ENCODE measurements at regions not wholly inside any gene's neighbourhood (a gene's known extent, or its start where the extent isn't known, plus 50 kb on each side); places are given as distances from the start of the nearest gene placed in this dataset.

DNA sequence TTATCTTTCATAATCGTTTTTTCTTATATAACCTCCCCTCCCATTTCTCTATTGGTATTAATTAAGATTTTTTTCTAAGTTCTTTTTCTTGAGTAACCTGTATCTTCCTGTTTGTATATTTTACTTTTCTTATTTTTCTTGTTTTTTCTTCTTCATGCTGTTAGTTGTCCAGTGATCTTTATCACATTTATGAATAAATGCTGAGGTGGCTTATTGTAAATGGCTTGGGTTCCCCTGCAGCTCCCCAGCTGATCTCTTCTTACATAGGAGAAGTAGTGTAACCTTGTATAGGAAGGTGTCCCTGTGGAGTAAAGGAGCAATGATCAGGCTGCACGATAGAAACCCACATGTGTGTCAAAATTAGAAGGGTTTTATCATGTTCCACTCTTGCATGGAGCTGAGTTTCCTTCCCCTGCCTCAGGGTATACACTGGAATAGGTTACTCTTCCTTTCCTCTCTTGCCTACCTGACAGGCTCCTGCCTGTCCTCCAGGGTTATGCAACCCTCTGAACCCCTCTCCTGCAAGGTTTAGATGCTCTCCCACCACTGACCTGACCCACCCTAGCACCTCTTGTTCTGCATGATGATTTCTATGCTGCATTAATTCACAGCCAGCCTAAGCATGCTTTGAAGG, 334.8 kb upstream of the RGS6 start:
- DNase-seq (ENCODE audit: low spot score in 2 of 2) = no peak
- no peak overlapping the region for H3K4me3 ChIP-seq (ENCODE audit: low read depth, poor library complexity, severe bottlenecking)
- TF ChIP-seq, protein P1, sequence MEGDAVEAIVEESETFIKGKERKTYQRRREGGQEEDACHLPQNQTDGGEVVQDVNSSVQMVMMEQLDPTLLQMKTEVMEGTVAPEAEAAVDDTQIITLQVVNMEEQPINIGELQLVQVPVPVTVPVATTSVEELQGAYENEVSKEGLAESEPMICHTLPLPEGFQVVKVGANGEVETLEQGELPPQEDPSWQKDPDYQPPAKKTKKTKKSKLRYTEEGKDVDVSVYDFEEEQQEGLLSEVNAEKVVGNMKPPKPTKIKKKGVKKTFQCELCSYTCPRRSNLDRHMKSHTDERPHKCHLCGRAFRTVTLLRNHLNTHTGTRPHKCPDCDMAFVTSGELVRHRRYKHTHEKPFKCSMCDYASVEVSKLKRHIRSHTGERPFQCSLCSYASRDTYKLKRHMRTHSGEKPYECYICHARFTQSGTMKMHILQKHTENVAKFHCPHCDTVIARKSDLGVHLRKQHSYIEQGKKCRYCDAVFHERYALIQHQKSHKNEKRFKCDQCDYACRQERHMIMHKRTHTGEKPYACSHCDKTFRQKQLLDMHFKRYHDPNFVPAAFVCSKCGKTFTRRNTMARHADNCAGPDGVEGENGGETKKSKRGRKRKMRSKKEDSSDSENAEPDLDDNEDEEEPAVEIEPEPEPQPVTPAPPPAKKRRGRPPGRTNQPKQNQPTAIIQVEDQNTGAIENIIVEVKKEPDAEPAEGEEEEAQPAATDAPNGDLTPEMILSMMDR (IDR thresholded peaks at IDR 0.05) = no peak
- no peak for TF ChIP-seq POLR2A (IDR thresholded peaks at IDR 0.05)
- intact Hi-C loops (cut with DNase I; ENCODE audit: low total_unique reads) = no loop called here
- WGBS, 2 donors = 54 to 72% methylated on average over 2 of the region's 2 CpGs

DNA sequence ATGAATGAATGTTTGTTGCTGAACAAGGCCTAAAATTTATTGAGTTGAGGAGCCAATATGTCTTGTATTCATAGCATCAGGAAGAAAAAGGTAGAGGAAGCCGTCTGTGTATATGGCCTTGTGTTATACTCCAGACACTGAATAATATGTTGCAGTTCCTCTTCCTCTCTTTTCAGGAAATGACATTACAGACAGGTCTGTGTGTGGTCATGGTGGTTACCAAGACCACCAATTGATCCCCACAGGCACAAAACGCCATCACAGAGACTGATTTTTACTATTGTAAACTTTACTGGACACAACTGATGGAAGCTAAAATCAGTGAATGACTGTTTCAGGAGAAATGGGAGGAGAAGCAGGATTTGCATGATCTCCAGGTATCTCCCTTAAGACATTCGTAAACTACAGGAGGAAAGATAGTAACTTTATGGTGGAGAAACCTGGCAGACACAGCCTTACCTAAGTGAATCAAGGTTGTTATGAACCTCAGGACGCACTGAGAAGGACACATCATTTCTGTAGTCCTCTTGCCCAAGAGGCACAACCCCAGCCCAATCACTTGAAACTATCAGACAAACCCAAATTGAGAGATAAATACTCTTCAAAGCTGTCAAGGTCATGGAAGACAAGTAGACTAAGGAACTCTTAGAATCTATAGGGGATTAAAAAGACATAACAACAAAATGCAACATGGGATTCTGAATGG, 334.1 kb upstream of the RGS6 start:
- intact Hi-C loops (cut with DNase I; ENCODE audit: low total_unique reads) = no loop called here
- WGBS, 2 donors = 75 to 83% methylated on average over 4 of the region's 4 CpGs
- TF ChIP-seq, protein P1 (IDR thresholded peaks at IDR 0.05) = no peak
- TF ChIP-seq POLR2A (IDR thresholded peaks at IDR 0.05) = no peak
- DNase-seq (ENCODE audit: low spot score in 2 of 2) = no peak
- H3K4me3 ChIP-seq (ENCODE audit: low read depth, poor library complexity, severe bottlenecking) = no peak overlapping the region

DNA sequence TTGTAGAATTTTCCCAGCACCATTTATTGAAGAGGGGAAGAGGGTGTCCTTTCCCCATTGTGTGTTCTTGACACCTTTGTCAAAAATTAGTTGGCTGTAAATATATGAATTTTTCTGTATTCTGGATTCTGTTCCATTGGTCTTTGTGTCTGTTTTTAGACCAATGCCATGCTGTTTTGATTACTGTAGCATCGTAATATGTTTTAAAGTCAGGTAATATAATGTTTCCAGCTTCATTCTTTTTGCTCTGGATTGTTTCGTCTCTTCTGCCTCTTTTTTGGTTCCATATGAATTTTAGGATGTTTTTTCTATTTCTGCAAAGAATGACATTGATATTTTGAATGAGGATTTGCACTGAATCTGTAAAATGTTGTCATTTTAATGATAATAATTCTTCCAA, 331.9 kb upstream of the RGS6 start:
- DNase-seq (ENCODE audit: low spot score in 2 of 2) = no peak

DNA sequence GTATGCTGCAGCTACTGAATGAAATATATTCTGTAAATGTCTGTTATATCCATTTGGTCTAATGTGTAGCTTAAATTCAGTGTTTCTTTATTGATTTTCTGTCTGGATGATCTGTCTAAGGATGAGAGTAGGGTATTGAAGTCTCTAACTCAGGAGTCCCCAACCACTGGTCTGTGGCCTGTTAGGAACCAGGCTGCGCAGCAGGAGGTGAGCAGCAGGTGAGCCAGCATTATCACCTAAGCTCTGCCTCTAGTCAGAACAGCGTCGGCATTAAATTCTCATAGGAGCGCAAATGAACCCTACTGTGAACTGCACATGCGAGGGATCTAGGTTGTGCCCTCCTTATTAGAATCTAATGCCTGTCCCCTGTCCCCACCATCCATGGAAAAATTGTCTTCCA, 329.7 kb upstream of the RGS6 start:
- DNase-seq (ENCODE audit: low spot score in 2 of 2) = no peak
- intact Hi-C loops (cut with DNase I; ENCODE audit: low total_unique reads) = no loop called here
- 95 to 97% methylated on average over 5 of the region's 5 CpGs for WGBS, 2 donors
- no peak overlapping the region for H3K4me3 ChIP-seq (ENCODE audit: low read depth, poor library complexity, severe bottlenecking)
- TF ChIP-seq, protein P1 (IDR thresholded peaks at IDR 0.05) = no peak
- no peak for TF ChIP-seq POLR2A (IDR thresholded peaks at IDR 0.05)

More for the DNA sequence above, 331.9 kb upstream of the RGS6 start:
- TF ChIP-seq, protein P1 (IDR thresholded peaks at IDR 0.05) = no peak
- TF ChIP-seq POLR2A (IDR thresholded peaks at IDR 0.05) = no peak
- H3K4me3 ChIP-seq (ENCODE audit: low read depth, poor library complexity, severe bottlenecking) = no peak overlapping the region
- 93 to 99% methylated on average over 2 of the region's 2 CpGs for WGBS, 2 donors
- intact Hi-C loops (cut with DNase I; ENCODE audit: low total_unique reads) = no loop called here

DNA sequence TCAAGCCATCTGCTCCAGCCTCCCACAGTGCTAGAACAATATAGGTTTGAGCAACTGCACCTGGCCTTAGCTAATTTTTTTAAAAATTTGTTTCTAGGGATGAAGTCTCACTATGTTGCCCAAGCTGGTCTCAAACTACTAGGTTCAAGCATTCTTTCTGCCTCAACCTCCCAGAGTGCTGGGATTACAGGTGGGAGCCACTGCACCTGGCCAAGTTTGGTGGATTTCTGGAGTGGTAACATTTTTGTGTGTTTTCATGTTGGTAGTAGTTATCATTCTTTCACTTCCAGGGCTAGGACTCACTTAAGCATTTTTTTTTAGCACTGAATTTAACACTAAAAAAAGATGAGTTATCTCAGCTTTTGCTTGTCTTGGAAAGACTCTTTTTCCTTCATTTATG, 328.0 kb upstream of the RGS6 start:
- H3K4me3 ChIP-seq (ENCODE audit: low read depth, poor library complexity, severe bottlenecking) = no peak overlapping the region
- intact Hi-C loops (cut with DNase I; ENCODE audit: low total_unique reads) = no loop called here
- no peak for DNase-seq (ENCODE audit: low spot score in 2 of 2)
- TF ChIP-seq, protein P1 (IDR thresholded peaks at IDR 0.05) = no peak
- TF ChIP-seq POLR2A (IDR thresholded peaks at IDR 0.05) = no peak

Measured in lower leg skin (tissue), 4 donors.